ENCODE measurements at regions not wholly inside any gene's neighbourhood (a gene's known extent, or its start where the extent isn't known, plus 50 kb on each side); places are given as distances from the start of the nearest gene placed in this dataset.

DNA sequence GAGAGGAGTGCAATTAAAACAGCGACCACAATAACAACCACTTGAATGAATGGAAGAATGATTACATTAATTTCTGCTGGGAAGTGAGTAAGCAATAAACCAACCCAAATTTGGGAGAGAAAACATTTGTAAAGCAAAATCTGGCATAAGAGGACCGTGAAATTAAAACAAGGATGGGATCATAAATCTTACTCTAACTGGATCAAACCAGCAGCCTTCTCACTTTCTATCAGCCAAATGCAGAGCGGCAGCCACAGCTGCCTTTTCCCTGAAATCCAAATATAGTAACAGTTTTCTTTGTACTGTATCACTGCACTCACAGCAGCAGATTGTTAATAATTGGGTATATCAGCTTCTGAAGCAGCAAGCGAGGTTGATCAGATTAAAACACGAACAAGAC is 245.2 kb upstream of the REG3G start:
- TF ChIP-seq, protein P1, sequence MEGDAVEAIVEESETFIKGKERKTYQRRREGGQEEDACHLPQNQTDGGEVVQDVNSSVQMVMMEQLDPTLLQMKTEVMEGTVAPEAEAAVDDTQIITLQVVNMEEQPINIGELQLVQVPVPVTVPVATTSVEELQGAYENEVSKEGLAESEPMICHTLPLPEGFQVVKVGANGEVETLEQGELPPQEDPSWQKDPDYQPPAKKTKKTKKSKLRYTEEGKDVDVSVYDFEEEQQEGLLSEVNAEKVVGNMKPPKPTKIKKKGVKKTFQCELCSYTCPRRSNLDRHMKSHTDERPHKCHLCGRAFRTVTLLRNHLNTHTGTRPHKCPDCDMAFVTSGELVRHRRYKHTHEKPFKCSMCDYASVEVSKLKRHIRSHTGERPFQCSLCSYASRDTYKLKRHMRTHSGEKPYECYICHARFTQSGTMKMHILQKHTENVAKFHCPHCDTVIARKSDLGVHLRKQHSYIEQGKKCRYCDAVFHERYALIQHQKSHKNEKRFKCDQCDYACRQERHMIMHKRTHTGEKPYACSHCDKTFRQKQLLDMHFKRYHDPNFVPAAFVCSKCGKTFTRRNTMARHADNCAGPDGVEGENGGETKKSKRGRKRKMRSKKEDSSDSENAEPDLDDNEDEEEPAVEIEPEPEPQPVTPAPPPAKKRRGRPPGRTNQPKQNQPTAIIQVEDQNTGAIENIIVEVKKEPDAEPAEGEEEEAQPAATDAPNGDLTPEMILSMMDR (conservative IDR thresholded peaks at IDR 0.05; ENCODE audit: low read length): no peak
- no peak for TF ChIP-seq EZH2phosphoT487 (IDR thresholded peaks at IDR 0.05; ENCODE audit: borderline replicate concordance)

Data from Loucy (cell line).